ENCODE measurements at regions not wholly inside any gene's neighbourhood (a gene's known extent, or its start where the extent isn't known, plus 50 kb on each side); places are given as distances from the start of the nearest gene placed in this dataset.

DNA sequence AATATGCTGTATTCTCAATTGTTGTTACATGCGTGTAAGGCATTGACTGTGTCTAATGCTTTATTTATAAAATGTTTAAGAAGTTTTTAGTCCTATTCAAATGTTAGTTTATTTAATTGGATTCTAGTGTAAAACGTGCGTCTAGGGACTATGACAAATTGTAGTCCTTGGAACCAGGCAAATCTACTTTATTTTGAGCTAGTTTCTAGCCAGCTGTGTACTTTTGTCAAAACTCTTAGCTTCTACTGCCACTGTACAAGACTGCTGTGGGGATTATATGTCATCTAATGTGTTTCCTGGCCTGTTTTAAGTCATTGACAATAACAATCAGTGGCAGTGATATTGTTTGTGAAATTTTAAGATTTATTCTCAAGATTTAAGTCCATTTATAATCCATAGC, 220.5 kb upstream of the SEMA3D start:
- H3K27ac Mint-ChIP-seq: no peak overlapping the region
- no peak overlapping the region for H3K27ac ChIP-seq (ENCODE audit: low read depth, low read length)
- no peak for DNase-seq
- H3K36me3 ChIP-seq (ENCODE audit: control insufficient read depth, insufficient read depth, low read length): no peaks in the 10 kb centered on the region
- no peaks in the 10 kb centered on the region for H3K36me3 Mint-ChIP-seq (ENCODE audit: low read depth)
- no peaks in the 10 kb centered on the region for H3K27me3 Mint-ChIP-seq (ENCODE audit: insufficient read depth)
- H3K4me1 ChIP-seq (ENCODE audit: control insufficient read depth, insufficient read depth, low read length): no peaks in the 10 kb centered on the region
- no peaks in the 10 kb centered on the region for H3K9me3 Mint-ChIP-seq
- no peak overlapping the region for H3K4me3 ChIP-seq (ENCODE audit: low read length)
- H3K9me3 ChIP-seq (ENCODE audit: control insufficient read depth, low read length): no peaks in the 10 kb centered on the region
- H3K4me3 Mint-ChIP-seq: no peak overlapping the region
- no peaks in the 10 kb centered on the region for H3K4me1 Mint-ChIP-seq
- WGBS, 2 experiments (ENCODE audit: insufficient coverage in 1 of 2, insufficient read length in 1 of 2): 90 to 95% methylated on average over 3 of the region's 3 CpGs
- TF ChIP-seq, protein P1, sequence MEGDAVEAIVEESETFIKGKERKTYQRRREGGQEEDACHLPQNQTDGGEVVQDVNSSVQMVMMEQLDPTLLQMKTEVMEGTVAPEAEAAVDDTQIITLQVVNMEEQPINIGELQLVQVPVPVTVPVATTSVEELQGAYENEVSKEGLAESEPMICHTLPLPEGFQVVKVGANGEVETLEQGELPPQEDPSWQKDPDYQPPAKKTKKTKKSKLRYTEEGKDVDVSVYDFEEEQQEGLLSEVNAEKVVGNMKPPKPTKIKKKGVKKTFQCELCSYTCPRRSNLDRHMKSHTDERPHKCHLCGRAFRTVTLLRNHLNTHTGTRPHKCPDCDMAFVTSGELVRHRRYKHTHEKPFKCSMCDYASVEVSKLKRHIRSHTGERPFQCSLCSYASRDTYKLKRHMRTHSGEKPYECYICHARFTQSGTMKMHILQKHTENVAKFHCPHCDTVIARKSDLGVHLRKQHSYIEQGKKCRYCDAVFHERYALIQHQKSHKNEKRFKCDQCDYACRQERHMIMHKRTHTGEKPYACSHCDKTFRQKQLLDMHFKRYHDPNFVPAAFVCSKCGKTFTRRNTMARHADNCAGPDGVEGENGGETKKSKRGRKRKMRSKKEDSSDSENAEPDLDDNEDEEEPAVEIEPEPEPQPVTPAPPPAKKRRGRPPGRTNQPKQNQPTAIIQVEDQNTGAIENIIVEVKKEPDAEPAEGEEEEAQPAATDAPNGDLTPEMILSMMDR (conservative IDR thresholded peaks at IDR 0.05): no peak
- H3K9ac ChIP-seq (ENCODE audit: extremely low read depth, low read length, poor library complexity, severe bottlenecking): no peak overlapping the region
- H3K27me3 ChIP-seq (ENCODE audit: control insufficient read depth, insufficient read depth, low read length, poor library complexity, severe bottlenecking): no peaks in the 10 kb centered on the region

DNA sequence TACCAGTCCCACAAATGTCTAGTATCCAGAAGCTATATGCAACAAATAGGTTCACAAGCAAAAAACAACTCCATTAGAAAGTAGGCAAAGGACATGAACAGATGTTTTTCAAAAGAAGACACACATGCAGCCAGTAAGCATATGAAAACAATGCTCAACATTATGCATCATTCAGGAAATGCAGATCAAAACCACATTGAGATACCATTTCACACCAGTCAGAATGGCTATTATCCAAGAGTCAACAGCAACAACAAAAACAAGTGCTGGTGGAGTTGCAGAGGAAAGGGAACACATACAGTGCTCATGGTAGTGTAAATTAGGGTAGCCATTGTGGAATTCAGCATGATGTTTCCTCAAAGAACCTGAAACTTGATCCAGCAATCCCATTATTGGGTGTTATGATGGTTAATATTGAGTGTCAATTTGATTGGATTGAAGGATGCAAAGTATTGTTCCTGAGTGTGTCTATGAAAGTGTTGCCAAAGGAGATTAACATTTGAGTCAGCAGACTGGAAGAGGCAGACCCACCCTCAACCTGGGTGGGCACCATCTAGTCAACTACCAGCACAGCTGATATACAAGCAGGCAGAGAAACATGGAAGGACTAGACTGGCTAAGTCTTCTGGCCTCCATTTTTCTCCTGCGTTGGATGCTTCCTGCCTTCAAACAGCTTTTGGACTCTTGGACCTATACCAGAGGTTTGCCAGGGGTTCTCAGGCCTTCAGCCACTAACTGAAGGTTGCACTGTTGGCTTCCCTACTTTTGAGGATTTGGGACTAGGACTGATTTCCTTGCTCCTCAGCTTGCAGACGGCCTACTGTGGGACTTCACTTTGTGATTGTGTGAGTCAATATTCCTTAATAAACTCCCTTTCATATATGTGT, 218.4 kb upstream of the SEMA3D start:
- Histone ChIP-seq H3K36me3 (ENCODE audit: control insufficient read depth, insufficient read depth, low read length) (no peaks in the 10 kb centered on the region), H3K27me3 (ENCODE audit: control insufficient read depth, insufficient read depth, low read length, poor library complexity, severe bottlenecking) (no peaks in the 10 kb centered on the region), H3K9me3 (ENCODE audit: control insufficient read depth, low read length) (no peaks in the 10 kb centered on the region), H3K4me1 (ENCODE audit: control insufficient read depth, insufficient read depth, low read length) (no peaks in the 10 kb centered on the region), H3K27ac (ENCODE audit: low read depth, low read length) (no peak overlapping the region), H3K4me3 (ENCODE audit: low read length) (no peak overlapping the region), H3K9ac (ENCODE audit: extremely low read depth, low read length, poor library complexity, severe bottlenecking) (no peak overlapping the region)
- TF ChIP-seq, protein P1 (conservative IDR thresholded peaks at IDR 0.05): no peak
- 85 to 89% methylated on average over 1 to 2 of the region's 2 CpGs for WGBS, 2 experiments (ENCODE audit: insufficient coverage in 1 of 2, insufficient read length in 1 of 2)
- H3K4me3 Mint-ChIP-seq: no peak overlapping the region
- H3K27ac Mint-ChIP-seq: no peak overlapping the region
- H3K9me3 Mint-ChIP-seq: no peaks in the 10 kb centered on the region
- no peaks in the 10 kb centered on the region for H3K36me3 Mint-ChIP-seq (ENCODE audit: low read depth)
- DNase-seq: no peak
- H3K27me3 Mint-ChIP-seq (ENCODE audit: insufficient read depth): no peaks in the 10 kb centered on the region
- no peaks in the 10 kb centered on the region for H3K4me1 Mint-ChIP-seq

GRCh38 chr7:85396676-85397075, 209.8 kb upstream of the SEMA3D start:
- TF ChIP-seq, protein P1 (conservative IDR thresholded peaks at IDR 0.05): no peak
- Histone ChIP-seq H3K9ac (ENCODE audit: extremely low read depth, low read length, poor library complexity, severe bottlenecking) (no peak overlapping the region), H3K36me3 (ENCODE audit: control insufficient read depth, insufficient read depth, low read length) (no peaks in the 10 kb centered on the region), H3K4me3 (ENCODE audit: low read length) (no peak overlapping the region), H3K4me1 (ENCODE audit: control insufficient read depth, insufficient read depth, low read length) (no peaks in the 10 kb centered on the region), H3K9me3 (ENCODE audit: control insufficient read depth, low read length) (peaks cover 8% of the 10 kb centered on the region), H3K27me3 (ENCODE audit: control insufficient read depth, insufficient read depth, low read length, poor library complexity, severe bottlenecking) (no peaks in the 10 kb centered on the region), H3K27ac (ENCODE audit: low read depth, low read length) (no peak overlapping the region)
- H3K36me3 Mint-ChIP-seq (ENCODE audit: low read depth): no peaks in the 10 kb centered on the region
- no peak overlapping the region for H3K27ac Mint-ChIP-seq
- 82% methylated on average over 1 of the region's 1 CpG; no CpG with 5 or more reads in 1 of the 2 experiments for WGBS, 2 experiments (ENCODE audit: insufficient coverage in 1 of 2, insufficient read length in 1 of 2)
- H3K9me3 Mint-ChIP-seq: peaks cover 4% of the 10 kb centered on the region
- no peaks in the 10 kb centered on the region for H3K4me1 Mint-ChIP-seq
- H3K27me3 Mint-ChIP-seq (ENCODE audit: insufficient read depth): no peaks in the 10 kb centered on the region
- DNase-seq: no peak
- no peak overlapping the region for H3K4me3 Mint-ChIP-seq
